Gastroesophageal sphincter (tissue), 3 donors: ENCODE measurements at regions not wholly inside any gene's neighbourhood (a gene's known extent, or its start where the extent isn't known, plus 50 kb on each side); places are given as distances from the start of the nearest gene placed in this dataset.

ENCODE experiments used
- CTCF ChIP-seq, 4 experiments: fragments of 200-600 bp in 2 of 4; fragments of 450-650 bp in 2 of 4; sonication (generic) in 1 of 4; IDR thresholded peaks; one replicate each; pipeline ENCODE4 v1.5.1; 2017 to 2019; ENCODE audit warnings: antibody characterized with exemption in 4 of 4, mild to moderate bottlenecking in 2 of 4, moderate library complexity in 2 of 4
- POLR2A ChIP-seq, 2 donors: fragments of 450-650 bp; IDR thresholded peaks; one replicate each; pipeline ENCODE4 v1.6.1; 2017; ENCODE audit warnings: antibody characterized with exemption in 2 of 2, mild to moderate bottlenecking in 2 of 2, moderate library complexity in 1 of 2
- POLR2AphosphoS5 ChIP-seq: sonication (generic); formaldehyde crosslinking; IDR thresholded peaks from one replicate; pipeline ENCODE4 v1.6.1; 2017; ENCODE audit warnings: antibody characterized with exemption

GRCh38 chr3:132229641-132230040 lies 87.6 kb upstream of the ACP3 start:
- TF ChIP-seq CTCF (IDR thresholded peaks at IDR 0.05): no peak
- TF ChIP-seq POLR2A (IDR thresholded peaks at IDR 0.05): no peak
- no peak for TF ChIP-seq POLR2AphosphoS5
